DMS53 (cell line): ENCODE measurements at regions not wholly inside any gene's neighbourhood (a gene's known extent, or its start where the extent isn't known, plus 50 kb on each side); places are given as distances from the start of the nearest gene placed in this dataset.
"Not testable (repeated sequence)": the region's sequence is repeated elsewhere in the genome, so short reads cannot be mapped to it uniquely, and the experiment has no call there.

Experiments
- DNase-seq: peaks from one replicate; lab custom pipeline; 2025; lab: John Stamatoyannopoulos, UW

GRCh38 chr14:48266201-48266600, 590.8 kb upstream of the MDGA2 start:
- DNase-seq, result not testable (repeated sequence)

- DNase-seq, result no peak
Measured at GRCh38 chr14:48261436-48261835, 586.0 kb upstream of the MDGA2 start.

- DNase-seq, result not testable (repeated sequence)
Measured at GRCh38 chr14:48260394-48261295, 585.2 kb upstream of the MDGA2 start.

GRCh38 chr14:48259876-48260275, 584.5 kb upstream of the MDGA2 start:
- not testable (repeated sequence) for DNase-seq

GRCh38 chr14:48259232-48259631, 583.8 kb upstream of the MDGA2 start:
- DNase-seq, result not testable (repeated sequence)

- DNase-seq, result not testable (repeated sequence)
Measured at GRCh38 chr14:48258703-48259102, 583.3 kb upstream of the MDGA2 start.

GRCh38 chr14:48253020-48253419, 577.6 kb upstream of the MDGA2 start:
- DNase-seq, result no peak

GRCh38 chr14:48251290-48251689, 575.9 kb upstream of the MDGA2 start:
- DNase-seq, result no peak

GRCh38 chr14:48250575-48250974, 575.2 kb upstream of the MDGA2 start:
- DNase-seq, result no peak

- peak; percentile 5 for DNase-seq
Measured at GRCh38 chr14:48247977-48248376, 572.6 kb upstream of the MDGA2 start.

- no peak for DNase-seq
Measured at GRCh38 chr14:48243900-48244299, 568.5 kb upstream of the MDGA2 start.

- no peak for DNase-seq
Measured at GRCh38 chr14:48229091-48229490, 553.7 kb upstream of the MDGA2 start.

GRCh38 chr14:48193893-48194292, 518.5 kb upstream of the MDGA2 start:
- DNase-seq, result peak; percentile 89

- DNase-seq, result not testable (repeated sequence)
Measured at GRCh38 chr14:48149624-48150023, 474.2 kb upstream of the MDGA2 start.

GRCh38 chr14:48140804-48141203, 465.4 kb upstream of the MDGA2 start:
- DNase-seq, result no peak

GRCh38 chr14:48129472-48129871, 454.1 kb upstream of the MDGA2 start:
- DNase-seq, result no peak

- DNase-seq, result no peak
Measured at GRCh38 chr14:48127674-48128073, 452.3 kb upstream of the MDGA2 start.

GRCh38 chr14:48125654-48126053, 450.2 kb upstream of the MDGA2 start:
- DNase-seq, result peak; percentile 76

GRCh38 chr14:48113713-48114112, 438.3 kb upstream of the MDGA2 start:
- no peak for DNase-seq

GRCh38 chr14:48111151-48111550, 435.7 kb upstream of the MDGA2 start:
- no peak for DNase-seq

- DNase-seq, result no peak
Measured at GRCh38 chr14:48107646-48108045, 432.2 kb upstream of the MDGA2 start.

GRCh38 chr14:48096897-48097296, 421.5 kb upstream of the MDGA2 start:
- DNase-seq, result no peak

GRCh38 chr14:48086516-48086915, 411.1 kb upstream of the MDGA2 start:
- no peak for DNase-seq

GRCh38 chr14:48075487-48075886, 400.1 kb upstream of the MDGA2 start:
- no peak for DNase-seq
